Endodermal cell (in vitro differentiated cells): ENCODE measurements at regions not wholly inside any gene's neighbourhood (a gene's known extent, or its start where the extent isn't known, plus 50 kb on each side); places are given as distances from the start of the nearest gene placed in this dataset.
A peak's percentile ranks its signal among the peaks of the same experiment; 100 is the strongest.

Experiments used
- DNase-seq: peaks from one replicate; pipeline ENCODE4 v3.0.0-alpha.2; 2017
- H3K27ac ChIP-seq: 2 replicates; pipeline ENCODE4 v1.5.1; 2013; ENCODE audit warnings: mild to moderate bottlenecking, low read depth, low read length, moderate library complexity
- H3K27me3 ChIP-seq: 2 replicates; pipeline ENCODE4 v1.6.1; 2013; ENCODE audit warnings: mild to moderate bottlenecking, low read length, moderate library complexity; ENCODE audit not compliant: insufficient read depth, control insufficient read depth, poor library complexity, severe bottlenecking
- H3K36me3 ChIP-seq: 2 replicates; pipeline ENCODE4 v1.7.0; 2013; ENCODE audit warnings: mild to moderate bottlenecking, low read length, moderate library complexity; ENCODE audit not compliant: control insufficient read depth, insufficient read depth
- H3K4me1 ChIP-seq: one replicate; pipeline ENCODE4 v1.7.0; 2013; ENCODE audit warnings: low read length; ENCODE audit not compliant: control insufficient read depth, insufficient read depth
- H3K4me3 ChIP-seq: 2 replicates; pipeline ENCODE4 v1.5.1; 2013; ENCODE audit warnings: mild to moderate bottlenecking, low read length, moderate library complexity
- H3K9ac ChIP-seq: 2 replicates; pipeline ENCODE4 v1.6.1; 2013; ENCODE audit warnings: mild to moderate bottlenecking, low read length, moderate library complexity; ENCODE audit not compliant: poor library complexity, severe bottlenecking; ENCODE audit errors: extremely low read depth
- H3K9me3 ChIP-seq: 2 replicates; pipeline ENCODE4 v1.6.1; 2013; ENCODE audit warnings: mild to moderate bottlenecking, low read length, moderate library complexity; ENCODE audit not compliant: control insufficient read depth
- H3K27ac Mint-ChIP-seq: 2 replicates; pipeline ENCODE4 v1.8.0; 2020; ENCODE audit warnings: mixed read lengths
- H3K27me3 Mint-ChIP-seq: 2 replicates; pipeline ENCODE4 v1.8.0; 2021; ENCODE audit warnings: mild to moderate bottlenecking, mixed read lengths; ENCODE audit not compliant: insufficient read depth
- H3K36me3 Mint-ChIP-seq: 2 replicates; pipeline ENCODE4 v1.8.0; 2020; ENCODE audit warnings: low read depth, mixed read lengths
- H3K4me1 Mint-ChIP-seq: 2 replicates; pipeline ENCODE4 v1.8.0; 2020; ENCODE audit warnings: mixed read lengths
- H3K4me3 Mint-ChIP-seq: 2 replicates; pipeline ENCODE4 v1.8.0; 2020; ENCODE audit warnings: mild to moderate bottlenecking, moderate library complexity, mixed read lengths
- H3K9me3 Mint-ChIP-seq: 2 replicates; pipeline ENCODE4 v1.8.0; 2020; ENCODE audit warnings: mild to moderate bottlenecking, mixed read lengths
- CTCF ChIP-seq: fragments of 200-600 bp; sonication (generic); conservative IDR thresholded peaks from 2 replicates; pipeline ENCODE4 v1.5.0; 2021; ENCODE audit warnings: antibody characterized with exemption, mild to moderate bottlenecking
- WGBS, 2 experiments: methylation state at CpG; one replicate each; pipeline versions ENCODE4 v1.1.5 to v1.1.7; 2013; ENCODE audit warnings: missing lambda C conversion rate in 2 of 2, mixed read lengths in 1 of 2; ENCODE audit not compliant: insufficient coverage in 1 of 2, insufficient read length in 1 of 2; 5-methylcytosine and 5-hydroxymethylcytosine counted together

GRCh38 chr5:74035521-74035937, 409.5 kb downstream of the ARHGEF28 start:
- Histone ChIP-seq H3K36me3 (no peaks in the 10 kb centered on the region), H3K9ac (no peak overlapping the region), H3K27me3 (no peaks in the 10 kb centered on the region), H3K4me3 (no peak overlapping the region), H3K27ac (no peak overlapping the region), H3K9me3 (peaks cover 5% of the 10 kb centered on the region), H3K4me1 (peaks cover 5% of the 10 kb centered on the region)
- Mint-ChIP-seq H3K9me3 (no peaks in the 10 kb centered on the region), H3K36me3 (no peaks in the 10 kb centered on the region), H3K27ac (no peak overlapping the region), H3K4me3 (no peak overlapping the region), H3K4me1 (peaks cover 10% of the 10 kb centered on the region), H3K27me3 (no peaks in the 10 kb centered on the region)
- 57 to 69% methylated on average over 6 of the region's 6 CpGs for WGBS, 2 experiments
- TF ChIP-seq CTCF, result peak; percentile 73
- DNase-seq, result peak; percentile 72

- Mint-ChIP-seq H3K9me3 (no peaks in the 10 kb centered on the region), H3K27ac (no peak overlapping the region), H3K4me3 (no peak overlapping the region), H3K4me1 (peaks cover 10% of the 10 kb centered on the region), H3K36me3 (no peaks in the 10 kb centered on the region), H3K27me3 (no peaks in the 10 kb centered on the region)
- no peak for TF ChIP-seq CTCF
- DNase-seq, result no peak
- Histone ChIP-seq H3K27me3 (no peaks in the 10 kb centered on the region), H3K36me3 (no peaks in the 10 kb centered on the region), H3K9ac (no peak overlapping the region), H3K9me3 (peaks cover 5% of the 10 kb centered on the region), H3K4me1 (peaks cover 5% of the 10 kb centered on the region), H3K27ac (no peak overlapping the region), H3K4me3 (no peak overlapping the region)
- 82 to 87% methylated on average over 11 of the region's 11 CpGs for WGBS, 2 experiments
Observed at GRCh38 chr5:74034733-74035132, 408.7 kb downstream of the ARHGEF28 start.

DNA sequence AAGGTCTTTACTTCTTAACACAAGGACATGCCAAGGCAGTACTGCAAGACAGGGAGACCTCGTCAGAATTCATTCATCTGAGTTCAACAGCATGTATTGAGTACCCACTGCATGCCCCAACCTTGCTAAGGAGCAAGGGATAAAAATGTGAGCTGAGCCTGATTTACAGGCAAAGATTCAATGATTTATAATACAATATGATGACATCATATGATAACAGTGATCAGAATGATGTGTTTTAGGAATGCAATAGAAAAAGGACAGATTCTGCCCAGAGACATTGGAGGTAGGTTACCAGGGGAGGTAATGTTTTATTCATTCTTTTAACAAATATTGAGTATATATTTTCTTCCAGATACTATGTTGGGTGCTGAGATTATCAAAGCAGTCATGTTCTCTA, 406.6 kb downstream of the ARHGEF28 start:
- Histone ChIP-seq H3K27ac (no peak overlapping the region), H3K4me3 (no peak overlapping the region), H3K4me1 (peaks cover 8% of the 10 kb centered on the region), H3K9me3 (no peaks in the 10 kb centered on the region), H3K36me3 (no peaks in the 10 kb centered on the region), H3K9ac (no peak overlapping the region), H3K27me3 (no peaks in the 10 kb centered on the region)
- no peaks in the 10 kb centered on the region for H3K9me3 Mint-ChIP-seq
- H3K27ac Mint-ChIP-seq, result no peak overlapping the region
- H3K4me1 Mint-ChIP-seq, result peaks cover 19% of the 10 kb centered on the region
- no peaks in the 10 kb centered on the region for H3K36me3 Mint-ChIP-seq
- no peak overlapping the region for H3K4me3 Mint-ChIP-seq
- WGBS, 2 experiments, result 94 to 100% methylated on average over 1 of the region's 1 CpG
- H3K27me3 Mint-ChIP-seq, result no peaks in the 10 kb centered on the region
- no peak for DNase-seq
- no peak for TF ChIP-seq CTCF
